ENCODE measurements at regions not wholly inside any gene's neighbourhood (a gene's known extent, or its start where the extent isn't known, plus 50 kb on each side); places are given as distances from the start of the nearest gene placed in this dataset.

- no peak for DNase-seq (ENCODE audit: low read depth, low spot score)
- no peak overlapping the region for H3K27ac ChIP-seq
These were observed 200.7 kb upstream of the NCAM1 start for GRCh38 chr11:112760396-112761059.

GRCh38 chr11:112761911-112762706 is 199.1 kb upstream of the NCAM1 start:
- no peak for DNase-seq (ENCODE audit: low read depth, low spot score)
- no peak overlapping the region for H3K27ac ChIP-seq

GRCh38 chr11:112762707-112763090 is 198.5 kb upstream of the NCAM1 start:
- DNase-seq (ENCODE audit: low read depth, low spot score) = no peak
- H3K27ac ChIP-seq = no peak overlapping the region

GRCh38 chr11:112765337-112765736 is 195.9 kb upstream of the NCAM1 start:
- H3K27ac ChIP-seq = no peak overlapping the region
- no peak for DNase-seq (ENCODE audit: low read depth, low spot score)

- DNase-seq (ENCODE audit: low read depth, low spot score) = no peak
- no peak overlapping the region for H3K27ac ChIP-seq
These were observed 192.1 kb upstream of the NCAM1 start for GRCh38 chr11:112769170-112769569.

- no peak for DNase-seq (ENCODE audit: low read depth, low spot score)
- H3K27ac ChIP-seq = no peak overlapping the region
These were observed 191.6 kb upstream of the NCAM1 start for GRCh38 chr11:112769584-112769983.

- DNase-seq (ENCODE audit: low read depth, low spot score) = no peak
These were observed 191.2 kb upstream of the NCAM1 start for GRCh38 chr11:112770033-112770432.

GRCh38 chr11:112770487-112770886 is 190.7 kb upstream of the NCAM1 start:
- no peak overlapping the region for H3K27ac ChIP-seq
- DNase-seq (ENCODE audit: low read depth, low spot score) = no peak

More at GRCh38 chr11:112770033-112770432, 191.2 kb upstream of the NCAM1 start:
- no peak overlapping the region for H3K27ac ChIP-seq

GRCh38 chr11:112771851-112772250 is 189.4 kb upstream of the NCAM1 start:
- no peak for DNase-seq (ENCODE audit: low read depth, low spot score)
- no peak overlapping the region for H3K27ac ChIP-seq

- H3K27ac ChIP-seq = no peak overlapping the region
- no peak for DNase-seq (ENCODE audit: low read depth, low spot score)
These were observed 188.0 kb upstream of the NCAM1 start for GRCh38 chr11:112773264-112773663.

- DNase-seq (ENCODE audit: low read depth, low spot score) = no peak
- no peak overlapping the region for H3K27ac ChIP-seq
These were observed 184.4 kb upstream of the NCAM1 start for GRCh38 chr11:112776834-112777233.

GRCh38 chr11:112777283-112777751 is 183.9 kb upstream of the NCAM1 start:
- DNase-seq (ENCODE audit: low read depth, low spot score) = no peak
- no peak overlapping the region for H3K27ac ChIP-seq

GRCh38 chr11:112778091-112778876 is 182.9 kb upstream of the NCAM1 start:
- H3K27ac ChIP-seq = no peak overlapping the region
- no peak for DNase-seq (ENCODE audit: low read depth, low spot score)

- H3K27ac ChIP-seq = no peak overlapping the region
- DNase-seq (ENCODE audit: low read depth, low spot score) = no peak
These were observed 182.3 kb upstream of the NCAM1 start for GRCh38 chr11:112778877-112779266.

- H3K27ac ChIP-seq = no peak overlapping the region
- DNase-seq (ENCODE audit: low read depth, low spot score) = no peak
These were observed 180.7 kb upstream of the NCAM1 start for GRCh38 chr11:112780351-112781087.

GRCh38 chr11:112783945-112784322 is 177.3 kb upstream of the NCAM1 start:
- no peak overlapping the region for H3K27ac ChIP-seq
- no peak for DNase-seq (ENCODE audit: low read depth, low spot score)

- H3K27ac ChIP-seq = no peak overlapping the region
- no peak for DNase-seq (ENCODE audit: low read depth, low spot score)
These were observed 176.7 kb upstream of the NCAM1 start for GRCh38 chr11:112784323-112785073.

- no peak for DNase-seq (ENCODE audit: low read depth, low spot score)
- no peak overlapping the region for H3K27ac ChIP-seq
These were observed 176.1 kb upstream of the NCAM1 start for GRCh38 chr11:112785149-112785548.

GRCh38 chr11:112785719-112786118 is 175.5 kb upstream of the NCAM1 start:
- no peak for DNase-seq (ENCODE audit: low read depth, low spot score)
- no peak overlapping the region for H3K27ac ChIP-seq

GRCh38 chr11:112786196-112786595 is 175.0 kb upstream of the NCAM1 start:
- H3K27ac ChIP-seq = no peak overlapping the region
- DNase-seq (ENCODE audit: low read depth, low spot score) = no peak
